ENCODE measurements at regions not wholly inside any gene's neighbourhood (a gene's known extent, or its start where the extent isn't known, plus 50 kb on each side); places are given as distances from the start of the nearest gene placed in this dataset.

DNA sequence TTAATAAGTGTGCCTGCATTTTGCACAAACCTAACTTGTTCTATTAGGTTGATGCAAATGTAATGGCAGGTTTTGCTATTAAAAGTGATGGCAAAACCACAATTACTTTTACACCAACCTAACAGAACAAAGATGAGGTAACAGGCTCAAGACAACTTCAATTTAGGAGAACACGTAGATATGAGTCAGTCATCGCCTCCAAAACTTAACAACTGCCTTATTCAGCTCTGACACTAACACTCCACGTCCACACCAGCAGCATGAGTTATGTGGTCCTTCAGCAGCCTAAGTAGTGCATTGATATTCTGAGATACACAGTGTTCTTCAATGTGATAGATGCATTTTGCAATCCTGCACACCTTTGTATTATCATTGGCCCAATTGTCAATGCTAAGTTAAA is 1175.1 kb upstream of the ACVR2A start:
- DNase-seq (ENCODE audit: low read depth) = no peak

DNA sequence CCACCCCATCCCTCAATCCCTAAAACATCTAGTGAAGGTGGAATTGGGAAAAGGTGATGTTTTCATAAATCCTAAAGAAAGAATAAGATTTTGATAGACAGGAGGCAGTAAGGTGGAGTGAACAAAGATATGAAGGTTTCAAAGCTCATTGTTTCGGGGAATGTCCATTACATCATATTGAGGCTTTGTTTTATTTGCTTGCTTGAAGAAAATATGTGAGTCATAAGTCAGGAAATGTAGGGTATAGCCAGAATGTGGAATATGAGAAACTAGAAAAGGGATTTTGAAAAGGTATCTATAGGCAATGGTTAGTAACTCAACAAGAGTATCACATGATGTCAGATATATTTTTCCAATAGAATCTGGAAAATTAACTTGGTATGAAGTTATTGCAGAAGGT is 1178.5 kb upstream of the ACVR2A start:
- DNase-seq (ENCODE audit: low read depth) = no peak

- no peak for DNase-seq (ENCODE audit: low read depth)
Observed at GRCh38 chr2:146665800-146666199, 1179.0 kb upstream of the ACVR2A start.

DNA sequence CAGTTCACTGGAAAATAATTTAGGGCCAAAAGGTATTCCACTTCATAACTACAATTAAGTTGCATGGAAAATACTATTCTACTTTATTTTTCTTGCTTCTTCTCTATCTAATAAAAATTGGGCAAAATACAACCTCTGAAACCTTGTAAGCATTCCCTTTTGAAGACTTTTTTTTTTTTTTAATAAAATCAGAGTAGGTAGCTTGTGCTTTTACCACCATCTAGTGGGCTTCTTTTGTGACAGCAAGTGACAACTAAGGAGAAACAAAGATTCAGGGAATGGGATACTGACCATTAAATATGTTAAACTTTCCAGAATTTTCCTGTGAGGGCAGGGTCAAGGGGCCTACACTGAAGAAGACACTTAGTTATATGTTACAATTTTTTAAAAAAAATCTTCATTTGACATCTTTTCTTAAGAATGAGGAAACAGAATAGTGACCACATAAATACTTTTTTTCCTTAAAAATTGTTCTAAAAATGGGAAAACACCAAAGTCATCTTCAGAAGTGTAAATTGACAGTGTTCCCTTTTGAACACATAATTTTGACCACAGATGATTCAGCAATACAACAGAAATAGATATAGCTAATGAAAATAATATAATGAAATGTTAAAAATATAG is 1183.2 kb upstream of the ACVR2A start:
- DNase-seq (ENCODE audit: low read depth) = peak; percentile 12

DNA sequence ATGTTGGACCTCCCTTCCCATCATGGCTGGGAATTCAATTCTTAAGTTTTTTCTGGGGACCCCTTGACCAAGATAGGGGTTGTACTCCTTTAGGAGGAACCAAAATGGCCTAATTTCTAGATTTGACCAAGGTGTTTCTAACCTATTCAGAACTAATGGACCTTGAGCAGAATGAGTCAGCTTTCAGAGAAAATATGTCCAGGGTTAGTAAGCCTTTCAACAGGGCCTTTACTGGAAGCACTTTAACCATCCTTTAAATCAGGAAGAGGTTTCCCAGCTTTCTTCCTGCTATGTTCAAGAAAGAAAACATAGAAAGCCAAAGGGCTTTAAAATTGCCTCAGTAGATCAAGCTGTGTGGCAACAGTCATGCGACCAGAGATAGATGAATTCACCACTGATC is 1184.9 kb upstream of the ACVR2A start:
- no peak for DNase-seq (ENCODE audit: low read depth)

- peak; percentile 4 for DNase-seq (ENCODE audit: low read depth)
Observed at GRCh38 chr2:146652311-146652710, 1192.5 kb upstream of the ACVR2A start.

DNA sequence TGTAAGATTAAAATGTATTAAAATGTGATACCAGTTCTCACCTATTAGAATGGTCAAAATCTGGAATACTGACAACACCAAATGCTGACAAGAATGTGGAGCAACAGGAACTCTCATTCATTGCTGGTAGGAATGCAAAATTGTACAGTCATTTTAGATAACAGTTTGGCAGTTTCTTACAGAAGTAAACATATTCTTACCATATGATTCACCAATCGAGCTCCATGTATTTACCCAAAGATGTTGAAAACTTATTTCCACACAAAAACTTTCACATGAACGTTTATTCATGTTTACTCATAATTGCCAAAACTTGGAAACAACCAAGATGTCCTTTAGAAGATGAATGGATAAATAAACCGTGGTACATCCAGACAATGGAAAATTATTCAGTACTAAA is 1193.5 kb upstream of the ACVR2A start:
- no peak for DNase-seq (ENCODE audit: low read depth)

- no peak for DNase-seq (ENCODE audit: low read depth)
Observed at GRCh38 chr2:146642066-146642465, 1202.8 kb upstream of the ACVR2A start.

GRCh38 chr2:146634230-146635097 is 1210.4 kb upstream of the ACVR2A start:
- peak; percentile 41 for DNase-seq (ENCODE audit: low read depth)

DNA sequence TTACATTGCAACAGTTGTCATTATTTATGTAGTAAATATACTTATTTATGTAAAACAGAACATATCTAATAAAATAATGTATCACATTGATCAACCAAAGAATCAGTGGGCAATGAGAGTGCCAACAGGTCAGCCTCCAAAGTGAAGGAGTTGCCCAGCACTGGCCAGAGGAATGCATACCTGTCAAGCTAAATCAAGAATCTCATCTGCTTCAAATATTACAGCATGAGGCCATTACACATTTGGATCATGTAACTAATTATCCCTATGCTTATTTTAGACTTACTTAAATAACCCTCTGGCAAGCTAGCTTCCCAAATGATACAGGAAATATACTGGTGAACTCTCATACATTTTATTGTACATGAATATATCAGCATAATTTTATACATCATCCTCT is 1211.7 kb upstream of the ACVR2A start:
- no peak for DNase-seq (ENCODE audit: low read depth)

DNA sequence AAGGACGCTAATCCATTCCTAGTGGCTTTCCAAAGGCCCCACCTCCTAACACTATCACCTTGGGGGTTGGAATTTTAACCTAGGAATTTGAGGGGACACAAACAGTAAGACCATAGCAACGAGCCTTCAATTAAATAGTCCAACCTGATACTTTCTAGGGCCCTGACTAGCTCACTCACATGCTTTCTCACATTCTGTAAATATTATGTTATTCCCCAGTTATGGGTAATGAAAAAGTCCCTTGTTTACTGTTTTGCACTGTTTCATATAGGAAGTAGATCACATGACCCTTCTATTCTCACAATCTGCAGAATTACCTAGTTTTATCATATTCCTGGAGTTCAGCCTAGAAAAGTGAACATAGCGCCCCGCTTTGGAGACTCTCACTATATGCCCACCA is 1212.1 kb upstream of the ACVR2A start:
- no peak for DNase-seq (ENCODE audit: low read depth)

GRCh38 chr2:146624430-146625160 is 1220.2 kb upstream of the ACVR2A start:
- no peak for DNase-seq (ENCODE audit: low read depth)

DNA sequence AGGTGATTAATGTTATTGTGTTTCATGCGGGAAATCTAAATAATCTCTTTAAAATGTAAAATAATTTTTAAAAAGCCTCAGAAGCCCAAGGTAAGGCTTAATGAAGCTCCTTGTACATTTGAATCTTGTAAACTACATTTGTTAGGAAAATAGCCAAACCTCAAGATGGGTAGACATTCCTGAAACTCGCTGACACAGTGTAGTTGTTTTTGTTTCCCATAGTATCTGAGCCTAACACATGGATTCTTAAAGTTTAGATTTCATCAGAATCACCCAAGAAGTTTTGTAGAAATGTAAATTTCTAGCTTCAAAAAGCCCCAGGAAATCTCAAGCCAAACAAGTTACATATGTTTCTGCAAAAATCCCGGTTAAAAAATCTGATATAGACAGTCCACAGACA is 1221.1 kb upstream of the ACVR2A start:
- peak; percentile 25 for DNase-seq (ENCODE audit: low read depth)

GRCh38 chr2:146621656-146622055 is 1223.2 kb upstream of the ACVR2A start:
- DNase-seq (ENCODE audit: low read depth) = no peak

GRCh38 chr2:146615778-146616177 is 1229.1 kb upstream of the ACVR2A start:
- no peak for DNase-seq (ENCODE audit: low read depth)

GRCh38 chr2:146608490-146608889 is 1236.3 kb upstream of the ACVR2A start:
- DNase-seq (ENCODE audit: low read depth) = no peak

DNA sequence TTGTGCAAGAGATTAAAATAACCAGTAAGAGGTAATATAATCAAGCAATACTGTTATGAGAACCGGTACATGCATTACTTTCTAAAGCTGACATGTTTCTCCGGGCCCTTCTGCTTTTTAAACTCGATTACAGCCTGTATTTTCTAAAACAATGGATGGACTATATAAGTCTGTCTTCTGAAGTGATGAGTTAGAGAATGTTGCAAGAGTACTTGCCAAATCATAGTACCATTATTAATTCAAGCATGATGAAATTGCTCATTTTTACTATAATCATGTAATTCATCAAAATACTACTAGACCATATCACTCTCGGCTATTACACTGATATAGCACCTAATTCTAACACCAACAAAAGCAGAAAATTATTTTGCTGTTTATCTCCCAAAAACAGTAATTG is 1240.3 kb upstream of the ACVR2A start:
- DNase-seq (ENCODE audit: low read depth) = no peak

DNA sequence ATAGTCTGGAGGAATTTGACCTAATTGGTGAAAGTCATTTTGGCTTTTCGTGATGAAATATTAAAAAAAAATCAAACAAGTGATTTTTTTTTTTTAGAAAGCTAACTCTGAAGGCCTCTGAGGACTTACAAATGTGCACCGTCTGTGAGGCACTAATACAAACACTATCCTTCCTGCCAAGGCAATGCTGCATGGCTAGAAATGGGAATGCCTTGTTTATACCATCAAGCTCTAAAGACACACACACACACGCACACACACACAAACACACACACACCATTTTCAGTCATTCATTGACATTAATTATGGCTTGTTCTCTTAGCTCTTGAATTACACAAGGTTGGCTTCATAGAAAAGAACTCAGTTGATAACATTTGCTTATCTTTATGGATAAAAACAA is 1242.0 kb upstream of the ACVR2A start:
- no peak for DNase-seq (ENCODE audit: low read depth)

DNA sequence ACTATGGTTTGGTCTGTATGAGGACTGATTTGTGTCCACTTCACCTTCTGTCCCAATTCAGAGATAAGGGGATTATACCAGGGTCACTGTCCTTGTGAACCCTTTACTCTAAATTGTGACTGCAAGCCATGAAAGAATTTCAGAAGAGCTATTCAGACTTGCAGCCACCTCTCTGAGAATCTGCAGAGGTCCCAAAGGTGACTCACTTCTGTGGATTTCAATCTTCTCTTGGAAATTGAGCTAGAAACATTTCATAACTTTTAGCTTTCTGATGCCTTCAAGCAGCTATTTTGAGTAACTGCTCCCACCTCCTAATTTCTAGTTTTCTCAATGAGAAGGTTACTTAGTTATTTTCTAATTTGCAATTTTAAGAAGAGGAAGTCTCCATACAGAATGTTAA is 1242.4 kb upstream of the ACVR2A start:
- no peak for DNase-seq (ENCODE audit: low read depth)

DNA sequence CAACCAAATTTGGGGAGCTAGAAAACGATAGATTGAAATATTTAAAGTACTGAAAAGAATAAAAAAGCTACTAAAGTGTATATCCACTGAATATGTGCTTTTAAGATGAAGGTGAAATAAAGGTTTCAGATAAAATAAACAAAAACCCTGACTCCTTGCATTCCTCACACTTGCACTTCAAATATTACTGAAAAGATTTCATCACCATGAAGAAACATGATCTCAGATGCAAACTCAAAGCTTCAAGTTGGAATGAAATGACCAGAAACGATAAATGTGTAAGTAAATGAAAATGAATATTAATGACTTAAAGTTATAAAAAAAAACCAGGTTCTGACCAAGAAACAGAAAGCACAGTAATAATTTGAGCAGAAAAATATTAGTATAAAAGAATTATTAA is 1246.0 kb upstream of the ACVR2A start:
- DNase-seq (ENCODE audit: low read depth) = no peak

- DNase-seq (ENCODE audit: low read depth) = no peak
Observed at GRCh38 chr2:146597291-146597690, 1247.5 kb upstream of the ACVR2A start.

DNA sequence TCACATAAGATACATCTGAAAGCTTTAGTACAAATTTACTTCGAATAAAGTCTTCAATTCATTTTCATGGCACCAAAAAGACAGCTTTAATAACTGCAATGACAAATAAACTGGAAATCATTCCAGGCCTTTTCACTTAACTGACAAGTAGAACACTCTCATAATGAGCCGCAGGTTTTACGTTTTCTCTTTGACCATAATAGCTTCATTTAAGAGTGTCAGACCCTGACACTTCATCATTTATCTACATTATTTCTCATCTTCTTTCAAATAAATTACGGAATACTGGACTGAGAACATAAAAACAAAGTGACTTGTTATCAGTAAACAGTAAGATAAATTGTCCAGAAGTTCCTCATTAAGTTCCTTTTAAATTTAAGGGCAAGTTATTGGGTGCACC is 1252.9 kb upstream of the ACVR2A start:
- DNase-seq (ENCODE audit: low read depth) = no peak

GRCh38 chr2:146587291-146587713 is 1257.5 kb upstream of the ACVR2A start:
- no peak for DNase-seq (ENCODE audit: low read depth)
